Heart left ventricle (tissue), 16 donors: ENCODE measurements at regions not wholly inside any gene's neighbourhood (a gene's known extent, or its start where the extent isn't known, plus 50 kb on each side); places are given as distances from the start of the nearest gene placed in this dataset.
A peak's percentile ranks its signal among the peaks of the same experiment; 100 is the strongest.
"Not testable (repeated sequence)": the region's sequence is repeated elsewhere in the genome, so short reads cannot be mapped to it uniquely, and the experiment has no call there.

Experiments used
- ATAC-seq, 4 donors: fragments of 200-7000 bp; cut with Tn5 transposase; one replicate each; pipeline ENCODE4 v1.9.1; 2020 to 2022; ENCODE audit warnings: moderate library complexity in 4 of 4, mild to moderate bottlenecking in 3 of 4, moderate number of reproducible peaks in 1 of 4
- DNase-seq, 5 donors: peaks; one replicate each; pipeline ENCODE4 v3.0.0-alpha.2; 2020
- H3K27ac ChIP-seq, 12 donors: fragments of 200-600 bp; sonication (generic) in 4 of 12; one replicate each; pipeline versions ENCODE4 v1.5.0 to v1.8.0; 2016 to 2022; ENCODE audit warnings: mild to moderate bottlenecking in 2 of 12
- H3K27me3 ChIP-seq, 9 donors: fragments of 200-600 bp; sonication (generic) in 2 of 9; one replicate each; pipeline versions ENCODE4 v1.5.1 to v1.8.0; 2016 to 2022; ENCODE audit warnings: mild to moderate bottlenecking in 3 of 9
- H3K36me3 ChIP-seq, 9 donors: fragments of 200-600 bp; sonication (generic) in 2 of 9; one replicate each; pipeline versions ENCODE4 v1.5.0 to v1.8.0; 2018 to 2022; ENCODE audit warnings: mild to moderate bottlenecking in 2 of 9
- H3K4me1 ChIP-seq, 12 donors: fragments of 200-600 bp; sonication (generic) in 4 of 12; one replicate each; pipeline versions ENCODE4 v1.5.0 to v1.8.0; 2016 to 2022; ENCODE audit warnings: mild to moderate bottlenecking in 3 of 12
- H3K4me3 ChIP-seq, 12 donors: fragments of 200-600 bp; sonication (generic) in 4 of 12; one replicate each; pipeline versions ENCODE4 v1.5.0 to v1.8.0; 2017 to 2022; ENCODE audit warnings: mild to moderate bottlenecking in 9 of 12, moderate library complexity in 4 of 12
- H3K9me3 ChIP-seq, 12 donors: fragments of 200-600 bp; sonication (generic) in 4 of 12; one replicate each; pipeline versions ENCODE4 v1.5.0 to v1.8.0; 2016 to 2022; ENCODE audit warnings: mild to moderate bottlenecking in 1 of 12
- POLR2A ChIP-seq, 2 donors: fragments of 450-650 bp; IDR thresholded peaks; one replicate each; pipeline ENCODE4 v1.6.1; 2017; ENCODE audit warnings: antibody characterized with exemption in 2 of 2, mild to moderate bottlenecking in 2 of 2, moderate library complexity in 2 of 2
- WGBS, 4 donors: extraction: QIAGEN DNeasy Blood & Tissue Kit in 2 of 4; methylation state at CpG; one replicate each; pipeline versions ENCODE4 v1.1.5 to v1.1.7; 2013 to 2018; 5-methylcytosine and 5-hydroxymethylcytosine counted together
- intact Hi-C, 10 donors: fragments of 100-400 bp; cut with DNase I; formaldehyde crosslinking; loops; one replicate each; pipeline versions ENCODE4 v1.11.1 to v1.14.2; 2022
- TF ChIP-seq, protein P1 (sequence below), 12 donors: fragments of 200-600 bp; sonication (generic) in 4 of 12; IDR thresholded peaks; one replicate each; pipeline versions ENCODE4 v1.5.0 to v1.8.0; 2018 to 2022; ENCODE audit warnings: antibody characterized with exemption in 12 of 12, mild to moderate bottlenecking in 5 of 12
- donor health status: ischemic (EF 13 %, LVEDD 7.1; RV severe dilation, severe dysfunction).
- donor health status: healthy with polysubstance abuse.
- donor health status: DM: no; HTN: yes; CAD: no.
- donor health status: DM: no; HTN: no; CAD: no.
- donor health status: ischemic (EF 25% LVEDD 6.9; RV normal size, moderate dysfunction).
- donor health status: ischemic (EF 25% LVEDD 5.7; RV mildly dilated, moderate dysfunction).
- donor health status: healthy.
- donor health status: DM: yes; HTN: yes; CAD: no.
- donor health status: ischemic (EF 35%, LVEDD 5.7; RV mildly dilated, moderate dysfunction).
- donor health status: nonischemic (EF 11% LVEDD 7.7; RV severe dilation, severe dysfunction).
- donor health status: DM: yes; HTN: yes; CAD: no.
- donor health status: PGD.
- donor health status: ischemic (EF 29% LVEDD 5.4; RV normal size, mild dysfunction).
- donor health status: nonischemic (EF 23%, LVEDD 6.1; RV moderate dilation, normal function).

GRCh38 chr20:30815577-30816181 is 441.8 kb upstream of the DEFB115 start:
- DNase-seq, result no peak
- intact Hi-C loops, result no loop called here
- ATAC-seq, result peak in 3 of 4 donors; percentile 10 to 33 (median 16)
- WGBS, 4 donors, result 63 to 78% (median 71%) methylated on average over 38 of the region's 38 CpGs
- Histone ChIP-seq H3K9me3 (peaks cover 0 to 20% (median 2%) of the 10 kb centered on the region in 12 donors), H3K4me3 (peak overlapping the region in 6 of 12 donors; percentile 14 to 44 (median 30)), H3K36me3 (no peaks in the 10 kb centered on the region), H3K27me3 (peaks cover 0 to 45% (median 9%) of the 10 kb centered on the region in 9 donors), H3K27ac (peak overlapping the region in 6 of 12 donors; percentile 8 to 61 (median 32)), H3K4me1 (no peaks in the 10 kb centered on the region)
- TF ChIP-seq, protein P1, sequence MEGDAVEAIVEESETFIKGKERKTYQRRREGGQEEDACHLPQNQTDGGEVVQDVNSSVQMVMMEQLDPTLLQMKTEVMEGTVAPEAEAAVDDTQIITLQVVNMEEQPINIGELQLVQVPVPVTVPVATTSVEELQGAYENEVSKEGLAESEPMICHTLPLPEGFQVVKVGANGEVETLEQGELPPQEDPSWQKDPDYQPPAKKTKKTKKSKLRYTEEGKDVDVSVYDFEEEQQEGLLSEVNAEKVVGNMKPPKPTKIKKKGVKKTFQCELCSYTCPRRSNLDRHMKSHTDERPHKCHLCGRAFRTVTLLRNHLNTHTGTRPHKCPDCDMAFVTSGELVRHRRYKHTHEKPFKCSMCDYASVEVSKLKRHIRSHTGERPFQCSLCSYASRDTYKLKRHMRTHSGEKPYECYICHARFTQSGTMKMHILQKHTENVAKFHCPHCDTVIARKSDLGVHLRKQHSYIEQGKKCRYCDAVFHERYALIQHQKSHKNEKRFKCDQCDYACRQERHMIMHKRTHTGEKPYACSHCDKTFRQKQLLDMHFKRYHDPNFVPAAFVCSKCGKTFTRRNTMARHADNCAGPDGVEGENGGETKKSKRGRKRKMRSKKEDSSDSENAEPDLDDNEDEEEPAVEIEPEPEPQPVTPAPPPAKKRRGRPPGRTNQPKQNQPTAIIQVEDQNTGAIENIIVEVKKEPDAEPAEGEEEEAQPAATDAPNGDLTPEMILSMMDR (IDR thresholded peaks at IDR 0.05), result no peak
- TF ChIP-seq POLR2A (IDR thresholded peaks at IDR 0.05), result no peak

- WGBS, 4 donors, result 41 to 72% (median 61%) methylated on average over 44 of the region's 44 CpGs
- H3K36me3 ChIP-seq, result no peaks in the 10 kb centered on the region
- H3K27ac ChIP-seq, result peak overlapping the region in 7 of 12 donors; percentile 8 to 61 (median 27)
- TF ChIP-seq, protein P1 (IDR thresholded peaks at IDR 0.05), result no peak
- TF ChIP-seq POLR2A (IDR thresholded peaks at IDR 0.05), result no peak
- no peaks in the 10 kb centered on the region for H3K4me1 ChIP-seq
- H3K4me3 ChIP-seq, result peak overlapping the region in 6 of 12 donors; percentile 14 to 44 (median 30)
- H3K27me3 ChIP-seq, result peaks cover 0 to 45% (median 9%) of the 10 kb centered on the region in 9 donors
- intact Hi-C loops, result no loop called here
- DNase-seq, result peak; percentile 37 to 83 (median 47)
- ATAC-seq, result peak in 3 of 4 donors; percentile 49 to 84 (median 58)
- peaks cover 0 to 20% (median 2%) of the 10 kb centered on the region in 12 donors for H3K9me3 ChIP-seq
These were observed 441.2 kb upstream of the DEFB115 start for GRCh38 chr20:30816182-30816645.

- H3K4me1 ChIP-seq, DNase-seq, H3K4me3 ChIP-seq, H3K27ac ChIP-seq, H3K27me3 ChIP-seq, H3K36me3 ChIP-seq, intact Hi-C loops, ATAC-seq: not testable (repeated sequence)
- 65 to 81% (median 73%) methylated on average over 1 of the region's 1 CpG for WGBS, 4 donors
- peaks cover 0 to 20% (median 0%) of the 10 kb centered on the region in 12 donors for H3K9me3 ChIP-seq
These were observed 435.8 kb upstream of the DEFB115 start for GRCh38 chr20:30821615-30822014.

GRCh38 chr20:30824666-30825065 is 432.8 kb upstream of the DEFB115 start:
- H3K27ac ChIP-seq, H3K4me1 ChIP-seq, H3K4me3 ChIP-seq, ATAC-seq, H3K9me3 ChIP-seq, H3K27me3 ChIP-seq, H3K36me3 ChIP-seq, DNase-seq, intact Hi-C loops: not testable (repeated sequence)
- WGBS, 4 donors, result 67 to 77% (median 73%) methylated on average over 7 of the region's 7 CpGs

GRCh38 chr20:30845923-30846322 is 411.5 kb upstream of the DEFB115 start:
- ATAC-seq, H3K36me3 ChIP-seq, DNase-seq, H3K9me3 ChIP-seq, H3K27me3 ChIP-seq, H3K27ac ChIP-seq, H3K4me3 ChIP-seq, H3K4me1 ChIP-seq, intact Hi-C loops: not testable (repeated sequence)
- WGBS, 4 donors, result 66 to 83% (median 70%) methylated on average over 5 of the region's 5 CpGs

DNA sequence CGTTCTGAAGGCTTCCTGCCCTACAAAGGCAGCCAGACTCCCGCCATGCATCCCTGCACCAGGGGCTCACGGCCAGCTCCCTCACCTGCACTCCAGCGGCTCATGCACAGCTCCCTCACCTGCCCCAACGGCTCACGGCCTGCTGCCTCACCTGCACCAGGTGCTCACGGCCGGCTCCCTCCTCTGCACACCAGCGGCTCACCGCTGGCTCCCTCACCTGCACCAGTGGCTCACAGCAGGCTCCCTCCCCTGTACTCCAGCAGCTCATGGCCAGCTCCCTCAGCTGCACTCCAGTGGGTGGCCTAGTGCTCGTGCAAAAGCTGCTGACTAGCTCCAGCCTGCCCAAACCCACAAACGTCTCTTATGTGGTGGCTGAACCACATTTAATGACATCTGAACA is 389.2 kb upstream of the DEFB115 start:
- 70 to 77% (median 72%) methylated on average over 12 of the region's 12 CpGs for WGBS, 4 donors
- peak in 1 of 4 donors; percentile 36 for ATAC-seq
- intact Hi-C loops, H3K27me3 ChIP-seq, DNase-seq, H3K27ac ChIP-seq, H3K36me3 ChIP-seq, H3K4me3 ChIP-seq, H3K4me1 ChIP-seq, H3K9me3 ChIP-seq: not testable (repeated sequence)

DNA sequence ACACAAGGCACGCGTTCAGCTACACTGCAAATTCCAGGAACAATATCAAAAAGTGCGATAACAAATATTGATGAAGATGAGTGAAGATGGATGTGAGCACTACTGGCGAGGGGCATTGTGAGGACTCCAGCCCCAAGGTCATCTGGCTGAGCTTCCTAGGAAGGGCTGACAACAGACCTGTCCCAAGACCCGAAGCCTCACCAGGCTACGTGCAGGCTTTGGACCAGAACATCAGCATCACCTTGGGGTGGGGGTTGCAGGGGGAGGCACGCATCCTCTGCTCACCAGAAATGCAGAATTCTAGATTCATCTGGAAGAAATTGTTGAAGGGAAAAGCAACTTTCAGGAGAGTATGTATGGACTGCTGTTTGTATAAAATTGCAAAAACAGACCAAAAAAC is 386.3 kb upstream of the DEFB115 start:
- WGBS, 4 donors, result 65 to 72% (median 67%) methylated on average over 7 of the region's 7 CpGs
- intact Hi-C loops, DNase-seq: not testable (repeated sequence)

GRCh38 chr20:30872252-30872651 is 385.2 kb upstream of the DEFB115 start:
- H3K4me3 ChIP-seq, result not testable (repeated sequence)

More for the DNA sequence above, 386.3 kb upstream of the DEFB115 start:
- not testable (repeated sequence) for H3K36me3 ChIP-seq, H3K27me3 ChIP-seq, H3K27ac ChIP-seq, H3K4me1 ChIP-seq, ATAC-seq, H3K9me3 ChIP-seq, H3K4me3 ChIP-seq

DNA sequence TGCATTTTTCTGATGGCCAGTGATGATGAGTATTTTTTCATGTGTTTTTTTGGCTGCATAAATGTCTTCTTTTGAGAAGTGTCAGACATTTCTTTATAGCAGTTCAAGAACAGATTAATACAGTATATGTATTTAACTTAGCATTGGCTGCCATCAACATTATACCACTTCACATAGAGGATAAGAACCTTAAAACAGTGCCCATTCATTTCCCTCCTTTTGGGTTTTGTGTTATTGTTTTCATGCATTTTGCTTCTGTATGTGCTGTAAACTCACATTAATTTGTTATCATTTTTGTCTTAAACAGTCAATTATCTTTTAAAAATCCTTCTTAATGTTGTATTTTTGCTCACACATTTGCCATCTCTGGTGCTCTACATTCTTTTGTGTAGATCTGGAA is 381.6 kb upstream of the DEFB115 start:
- intact Hi-C loops, DNase-seq, H3K4me1 ChIP-seq, H3K36me3 ChIP-seq, H3K27ac ChIP-seq, ATAC-seq, H3K27me3 ChIP-seq, H3K4me3 ChIP-seq: not testable (repeated sequence)
- H3K9me3 ChIP-seq, result peaks cover 0 to 14% (median 0%) of the 10 kb centered on the region in 12 donors

More at GRCh38 chr20:30872252-30872651, 385.2 kb upstream of the DEFB115 start:
- peaks cover 0 to 13% (median 0%) of the 10 kb centered on the region in 12 donors for H3K9me3 ChIP-seq
- H3K27me3 ChIP-seq, ATAC-seq, H3K27ac ChIP-seq, H3K4me1 ChIP-seq, DNase-seq, intact Hi-C loops, H3K36me3 ChIP-seq: not testable (repeated sequence)
- 53 to 63% (median 57%) methylated on average over 7 of the region's 7 CpGs for WGBS, 4 donors
